ENCODE measurements at regions not wholly inside any gene's neighbourhood (a gene's known extent, or its start where the extent isn't known, plus 50 kb on each side); places are given as distances from the start of the nearest gene placed in this dataset.
A peak's percentile ranks its signal among the peaks of the same experiment; 100 is the strongest.

DNA sequence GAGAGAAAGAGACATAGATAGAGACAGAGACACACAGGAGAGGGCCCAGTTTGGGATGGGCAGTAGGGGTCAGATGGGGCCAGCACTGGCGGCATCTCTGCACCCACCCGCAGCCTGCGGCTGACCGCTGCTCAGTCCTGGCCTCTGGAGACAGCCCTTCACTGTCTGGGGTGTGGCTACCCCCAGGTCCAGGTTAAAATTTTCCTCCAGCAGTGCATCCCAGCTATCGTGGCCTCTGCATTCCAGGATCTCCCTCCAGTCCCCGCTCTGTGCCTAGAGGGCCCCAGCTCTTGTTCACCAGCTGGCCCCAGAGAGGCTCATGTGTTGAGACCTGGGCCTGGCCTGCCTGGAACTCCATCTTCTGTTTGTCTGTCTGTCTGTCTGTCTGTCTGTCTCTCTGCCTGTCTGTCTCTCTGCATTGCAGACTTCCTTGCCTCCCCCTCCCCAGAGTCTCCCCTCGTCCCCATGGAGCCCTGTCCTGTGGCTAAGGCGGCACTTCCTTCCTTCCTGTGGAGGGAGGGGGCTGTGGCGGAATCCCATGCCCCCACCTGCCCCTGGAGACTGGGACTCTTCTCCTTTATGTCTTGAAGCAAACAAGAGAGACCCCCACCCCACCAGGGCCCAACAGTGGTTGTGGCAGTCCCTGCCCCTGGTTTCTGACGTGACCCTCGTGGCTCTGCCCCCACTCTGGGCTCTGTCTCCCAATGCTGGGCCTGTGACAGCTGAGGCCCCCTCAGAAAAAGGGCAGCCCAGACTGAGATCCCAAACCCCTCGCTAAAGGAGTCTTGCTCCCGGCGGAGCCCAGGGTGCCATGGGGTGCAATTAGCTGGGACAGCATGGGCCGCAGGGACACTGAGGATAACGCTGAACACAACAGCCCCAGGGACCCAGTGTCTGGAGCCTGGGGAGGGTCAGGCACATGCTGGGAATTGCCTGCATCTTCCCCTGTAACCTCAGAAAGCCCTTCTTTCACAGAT, 241.8 kb downstream of the NPHP4 start:
- DNase-seq (ENCODE audit: low spot score), result no peak

DNA sequence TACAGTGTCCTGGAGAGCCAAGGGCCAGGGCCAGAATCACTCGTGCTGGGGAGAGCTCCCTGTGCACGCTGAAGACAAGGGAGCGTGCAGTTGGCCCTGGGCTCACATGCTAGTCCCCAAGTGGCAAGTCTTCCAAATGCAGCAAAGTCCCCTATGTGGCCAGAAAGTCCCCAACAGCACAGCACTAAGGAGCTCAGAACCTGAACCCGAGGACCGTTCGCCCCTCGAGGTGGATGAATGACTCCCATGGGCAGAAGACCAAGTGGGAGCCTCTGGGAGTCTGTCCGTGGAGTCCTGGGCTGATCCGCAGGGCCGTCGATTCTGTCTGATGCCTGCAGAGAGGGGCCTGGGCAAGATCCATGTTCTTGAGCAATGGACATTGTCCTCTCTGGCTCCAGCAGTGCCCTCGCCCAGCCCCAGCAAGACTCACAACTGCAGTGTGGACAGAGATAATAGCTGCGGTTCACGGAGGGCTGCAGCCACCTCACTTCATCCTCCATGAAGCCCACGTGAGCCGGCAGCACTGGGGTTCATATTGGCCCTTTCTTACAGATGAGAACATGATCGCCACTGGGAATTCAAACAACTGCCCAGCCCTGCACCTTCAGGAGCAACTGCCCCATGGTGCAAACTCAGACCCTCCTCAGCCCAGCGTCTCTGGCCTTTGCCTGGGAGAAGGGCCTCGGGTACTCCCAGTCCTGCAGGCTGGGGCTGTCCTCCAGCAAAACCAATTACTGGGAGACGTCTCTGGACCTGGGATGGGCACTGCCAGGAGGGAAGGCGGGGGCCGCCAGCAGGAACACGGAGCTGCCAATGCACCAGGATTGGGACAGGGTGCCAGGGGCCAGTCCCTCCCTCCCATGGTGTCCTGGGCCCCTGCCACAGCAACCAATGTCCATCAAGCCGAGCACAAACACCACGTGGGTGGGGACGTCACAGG, 243.7 kb downstream of the NPHP4 start:
- DNase-seq (ENCODE audit: low spot score), result no peak

DNA sequence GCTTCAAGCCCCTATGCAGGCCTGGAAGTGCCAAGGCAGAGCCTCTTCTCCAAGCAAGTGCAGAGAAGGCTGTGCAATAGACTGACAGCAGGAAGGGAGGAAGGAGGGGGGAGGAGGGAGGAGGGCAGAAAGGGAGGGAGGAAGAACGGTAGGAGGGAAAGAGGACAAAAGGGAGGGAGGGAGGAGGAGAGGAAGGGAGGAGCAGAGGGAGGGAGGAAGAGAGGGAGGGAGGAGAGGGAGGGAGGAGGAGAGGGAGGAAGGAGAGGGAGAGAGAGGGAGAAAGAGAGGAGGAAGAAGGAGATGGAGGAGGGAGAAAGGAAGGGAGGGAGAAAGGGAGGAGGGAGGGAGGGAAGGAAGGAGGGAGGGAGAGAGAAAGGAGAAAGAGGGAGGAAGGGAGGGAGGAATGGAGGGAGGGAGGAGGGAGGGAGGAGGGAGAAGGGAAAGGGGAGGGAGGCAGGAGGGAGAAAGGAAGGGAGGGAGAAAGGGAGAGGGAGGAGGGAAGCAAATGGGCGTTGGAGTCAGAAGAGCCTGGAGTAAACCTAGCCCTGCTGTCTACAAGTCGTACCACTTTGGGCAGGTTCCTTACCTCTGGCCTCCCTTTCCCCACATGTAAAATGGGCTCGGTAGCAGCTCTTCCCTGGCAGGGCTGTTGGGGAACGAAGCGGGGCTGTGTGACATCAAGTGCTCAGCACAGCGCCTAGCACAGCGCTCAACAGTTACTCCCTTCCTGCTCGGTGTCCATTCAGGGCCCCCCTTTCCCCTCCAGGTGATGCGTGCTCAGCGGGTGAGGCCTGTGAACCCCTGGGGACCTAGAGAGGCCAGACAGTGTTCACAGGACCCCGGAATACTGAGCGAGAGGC, 244.6 kb downstream of the NPHP4 start:
- no peak for DNase-seq (ENCODE audit: low spot score)

DNA sequence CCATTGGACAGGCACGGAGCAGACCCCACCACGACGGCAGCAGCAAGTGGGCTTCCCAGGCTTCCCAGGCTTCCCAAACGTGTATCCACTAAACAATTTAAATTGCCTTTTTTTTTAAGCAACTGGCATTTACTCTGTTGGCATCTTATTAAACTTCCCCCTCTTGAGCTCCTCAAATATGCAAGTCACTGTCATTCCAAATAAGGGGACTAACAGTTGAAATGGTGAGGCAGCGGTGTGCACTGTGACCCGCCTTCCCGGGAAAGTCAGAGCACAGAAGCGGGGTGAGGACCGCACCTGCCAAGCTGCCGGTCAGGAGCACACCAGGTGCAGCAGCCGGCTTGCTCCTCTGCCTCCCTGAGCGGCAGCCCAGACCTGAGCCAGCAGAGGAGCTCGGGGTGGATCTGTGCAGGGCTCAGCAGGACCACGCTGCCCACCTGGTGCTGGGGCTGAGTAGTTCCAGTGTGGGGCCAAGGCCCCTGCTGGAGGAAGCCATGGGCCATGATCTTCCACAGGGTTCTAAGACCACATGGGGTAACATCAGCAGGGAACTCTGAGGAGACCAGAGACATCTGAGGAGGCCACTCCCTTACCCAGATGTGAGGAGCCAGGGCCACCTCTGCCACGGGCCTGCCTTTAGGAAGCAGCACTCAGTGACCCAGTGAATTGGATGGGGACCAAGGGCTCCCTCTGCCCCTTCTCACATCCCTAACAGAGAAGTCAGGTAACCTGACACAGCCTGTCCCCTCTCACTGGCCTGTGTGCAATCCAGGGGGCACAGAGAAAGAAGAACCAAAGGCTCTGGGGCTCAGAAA, 245.4 kb downstream of the NPHP4 start:
- no peak for DNase-seq (ENCODE audit: low spot score)

DNA sequence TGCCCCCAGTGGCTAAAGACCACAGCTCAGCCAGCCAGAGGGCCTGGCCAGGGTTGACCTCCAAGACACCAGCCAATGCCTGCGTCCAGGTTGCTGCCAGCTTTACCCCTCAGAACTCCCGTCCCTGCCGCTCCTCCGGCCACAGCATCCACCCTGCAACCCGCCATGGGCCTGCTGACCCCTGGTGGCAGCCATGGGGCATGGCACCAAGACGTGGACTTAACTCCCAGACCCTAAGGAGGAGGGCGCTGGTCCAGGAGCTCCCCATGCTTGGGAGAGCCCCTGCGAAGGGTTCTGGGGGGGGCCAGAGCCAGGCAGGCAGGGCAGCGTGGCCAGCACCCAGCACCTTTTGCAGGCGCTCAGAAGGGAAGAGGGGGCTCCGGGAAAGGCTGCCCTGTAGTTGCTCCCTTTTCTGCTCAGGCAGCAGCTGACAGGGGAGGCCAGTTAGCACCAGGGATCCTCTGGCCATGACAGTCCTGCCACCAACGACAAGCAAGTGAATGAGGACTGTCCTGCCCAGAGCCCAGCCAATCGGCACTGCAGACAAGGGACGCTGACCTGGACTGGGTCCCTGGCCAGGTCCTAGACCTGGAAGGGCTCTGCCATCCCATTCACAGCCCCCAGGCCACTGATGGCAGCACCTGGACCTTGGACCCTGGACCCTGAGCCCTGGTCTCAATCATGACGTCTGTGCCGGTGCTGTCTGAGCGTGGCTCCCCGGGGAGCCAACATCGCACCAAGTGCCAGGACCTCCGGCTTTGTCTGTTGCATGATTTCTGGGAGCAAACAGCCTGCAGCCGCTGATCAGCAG, 246.2 kb downstream of the NPHP4 start:
- peak; percentile 79 for DNase-seq (ENCODE audit: low spot score)

DNA sequence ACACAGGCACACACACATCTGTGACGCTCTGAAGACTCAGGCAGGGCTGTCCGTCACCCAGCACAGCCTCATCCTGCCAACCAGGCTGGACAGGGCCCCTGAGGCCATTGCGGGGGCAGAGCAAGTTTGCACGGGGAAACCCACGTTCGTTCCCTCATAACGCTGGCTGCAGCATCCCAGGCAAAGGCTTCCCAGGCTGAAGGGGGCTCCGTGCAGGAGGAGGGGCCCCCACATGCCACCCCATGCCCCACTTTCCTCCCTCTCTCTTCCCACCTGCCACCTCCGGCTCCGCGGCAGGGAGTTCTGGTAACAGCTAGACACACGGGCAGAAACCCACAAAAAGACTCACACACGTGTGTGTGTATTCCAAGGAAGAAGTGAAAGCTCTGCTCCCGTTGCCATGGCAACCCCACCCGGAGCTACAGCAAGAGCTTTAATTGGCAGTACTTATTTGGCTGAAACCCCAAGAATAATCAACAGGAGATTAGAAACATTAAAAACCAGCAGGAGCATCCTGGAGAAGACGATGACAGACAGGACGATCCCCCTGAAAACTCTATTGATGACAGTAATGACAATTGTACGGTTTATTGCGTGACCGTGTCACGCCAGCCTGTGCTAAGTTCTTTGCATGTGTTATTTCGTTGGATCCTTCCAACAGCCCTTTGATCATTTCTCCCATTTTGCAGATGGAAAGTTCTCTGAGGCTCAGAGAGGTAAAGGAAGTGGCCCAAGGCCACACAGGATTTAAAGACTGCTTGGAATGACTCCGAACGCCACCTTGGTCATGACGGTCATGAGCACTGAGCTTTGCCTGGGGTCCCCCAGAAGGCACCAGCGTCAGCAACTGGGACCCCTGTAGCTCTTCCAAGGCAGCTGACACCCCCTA, 247.1 kb downstream of the NPHP4 start:
- no peak for DNase-seq (ENCODE audit: low spot score)

DNA sequence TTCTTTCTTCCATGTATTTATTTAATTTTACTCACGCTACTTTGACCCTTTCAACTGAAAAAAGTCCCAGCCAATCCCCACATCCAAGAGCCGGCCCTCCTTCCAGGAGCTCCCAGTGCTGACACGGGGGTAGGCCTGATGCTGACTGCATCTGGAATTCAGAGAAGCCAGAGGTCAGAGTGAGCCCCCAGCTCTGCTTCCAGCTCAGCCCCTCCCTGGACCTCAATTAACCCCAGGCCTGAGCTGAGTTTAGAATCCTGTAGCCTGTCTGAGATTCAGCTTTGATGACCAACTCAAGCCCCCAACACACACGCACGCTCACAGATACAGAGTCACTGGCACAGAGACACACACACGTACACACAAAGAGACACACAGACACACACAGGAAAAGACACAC, 247.9 kb downstream of the NPHP4 start:
- DNase-seq (ENCODE audit: low spot score), result no peak

DNA sequence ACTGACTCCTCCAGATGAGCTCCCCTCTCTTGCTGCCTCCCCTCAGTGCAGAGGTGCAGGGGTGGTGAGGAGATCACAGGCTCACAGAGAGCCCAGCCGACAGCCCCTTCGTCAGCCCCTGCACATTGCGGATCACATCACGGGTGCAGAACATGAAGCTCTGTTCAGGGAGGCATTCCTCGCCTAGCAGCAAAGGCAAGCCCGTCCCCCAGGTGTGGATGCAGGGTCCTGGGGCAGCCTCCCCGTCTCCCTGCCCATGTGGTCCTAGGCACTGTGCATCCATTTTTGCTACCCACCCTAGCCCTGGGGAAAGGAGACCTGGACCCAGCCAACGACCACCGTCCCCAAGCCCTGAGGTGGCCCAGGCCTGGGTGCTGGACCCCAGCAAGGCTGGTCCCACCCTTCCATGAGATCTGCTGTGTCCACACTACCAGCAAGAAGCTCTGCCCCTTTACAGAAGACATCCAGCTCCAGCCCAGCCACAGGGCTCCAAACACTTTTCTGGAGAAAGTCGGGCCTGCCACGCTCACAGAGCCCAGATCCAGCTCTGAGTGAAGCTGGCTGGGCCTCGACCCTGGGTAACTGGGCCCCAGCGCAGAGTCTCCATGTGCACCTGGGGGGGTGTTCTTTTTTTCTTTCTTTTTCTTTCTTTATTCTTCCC, 248.7 kb downstream of the NPHP4 start:
- DNase-seq (ENCODE audit: low spot score), result no peak

DNA sequence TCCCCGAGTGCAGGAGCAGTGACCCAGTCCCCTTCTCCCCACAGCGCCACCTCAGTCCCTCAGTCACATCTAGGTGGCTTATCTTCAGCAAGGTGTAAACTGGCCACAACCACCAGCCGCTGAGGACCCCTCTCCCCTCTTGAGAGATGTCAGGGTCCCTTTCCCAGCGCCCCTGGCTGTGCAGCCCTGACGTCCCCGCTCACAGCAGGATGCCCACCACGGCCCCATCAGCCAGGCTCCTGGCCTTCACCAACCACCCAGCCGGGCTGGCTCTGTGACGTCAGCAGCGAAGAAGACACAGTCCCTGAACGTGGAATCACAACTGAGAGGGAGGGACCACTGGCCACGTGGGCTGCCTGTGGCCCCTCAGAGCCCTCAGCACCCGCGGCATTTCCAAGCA, 249.4 kb downstream of the NPHP4 start:
- no peak for DNase-seq (ENCODE audit: low spot score)

DNA sequence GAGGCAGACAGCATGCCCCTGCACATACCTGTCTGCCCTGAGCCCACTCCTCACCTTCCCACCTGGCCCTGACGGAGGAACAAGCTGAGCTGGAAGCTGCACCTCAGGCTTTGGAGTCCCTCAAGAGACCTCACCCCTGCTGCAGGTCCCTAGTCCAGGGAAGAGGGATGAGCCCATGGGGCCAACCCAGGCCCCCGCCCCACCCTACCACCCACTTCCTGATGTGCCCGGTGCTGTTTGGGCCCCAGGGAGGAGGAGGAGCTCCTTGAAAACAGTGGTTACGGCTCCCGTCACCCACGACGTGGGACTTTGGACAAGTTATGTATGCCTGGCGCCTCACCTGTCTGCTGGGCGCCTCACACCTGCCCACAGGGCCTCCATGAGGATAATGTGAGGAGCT, 250.2 kb downstream of the NPHP4 start:
- no peak for DNase-seq (ENCODE audit: low spot score)

DNA sequence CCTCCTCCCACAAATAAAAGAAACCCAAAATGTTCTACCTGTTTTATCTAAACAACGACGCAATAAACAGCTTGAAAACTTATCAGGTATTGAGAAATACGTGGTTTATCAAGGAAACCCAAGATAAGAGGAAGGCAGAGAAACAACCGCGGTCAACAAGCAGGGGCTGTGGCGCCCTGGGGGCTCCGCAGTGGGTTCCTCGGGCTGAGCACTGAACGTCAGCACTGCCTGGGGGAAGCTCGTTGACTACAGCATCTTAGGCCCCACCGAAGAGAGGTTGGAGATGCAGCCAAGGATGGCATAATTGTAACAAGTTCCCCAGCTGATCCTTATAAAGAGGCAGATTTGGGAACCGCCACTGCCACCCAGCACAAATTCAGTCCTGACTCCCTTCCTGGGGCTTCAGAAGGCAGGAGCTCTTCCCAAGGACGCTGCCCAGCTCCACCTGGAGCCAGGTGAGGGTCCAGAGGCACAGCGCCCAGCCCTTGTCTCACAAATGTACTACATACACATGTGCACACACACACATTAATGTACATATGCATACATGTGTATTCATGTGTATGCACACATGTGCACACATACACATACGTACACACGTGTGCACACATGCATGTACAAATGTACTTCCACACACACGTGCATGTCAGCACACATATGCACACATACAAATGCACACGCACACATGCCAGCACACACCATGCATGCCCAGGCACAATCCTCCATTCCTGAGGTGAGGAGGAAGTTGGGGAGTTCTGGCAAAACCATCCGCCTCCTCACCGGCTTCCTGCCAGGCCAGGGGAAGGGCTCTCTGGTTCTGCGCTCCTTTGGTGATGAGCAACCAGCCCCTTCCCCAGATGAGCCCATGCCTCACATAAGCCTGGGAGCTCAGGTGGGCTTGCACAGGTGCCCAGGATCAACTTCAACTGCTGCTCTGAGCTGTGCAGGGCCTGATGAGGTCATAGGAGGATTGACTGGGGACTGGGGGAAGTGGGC, 251.1 kb downstream of the NPHP4 start:
- no peak for DNase-seq (ENCODE audit: low spot score)

DNA sequence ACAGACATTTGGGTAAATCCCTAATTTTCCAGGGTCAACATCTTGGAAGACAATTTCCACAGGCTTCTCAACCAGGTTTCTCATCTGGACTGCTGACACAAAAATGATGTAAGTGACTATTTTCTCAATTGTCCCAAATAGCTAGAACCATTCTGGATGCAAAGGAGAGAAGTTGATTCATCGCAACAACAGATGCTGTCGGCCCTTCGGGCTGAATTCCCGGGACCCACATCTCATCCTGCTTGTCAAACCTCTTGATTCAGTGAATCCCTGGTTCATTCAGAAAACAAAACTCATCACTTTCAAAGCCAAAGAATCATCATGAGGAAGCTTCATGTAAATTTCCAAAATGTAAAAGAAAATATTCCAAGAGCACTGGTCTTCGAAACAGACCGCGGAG, 251.8 kb downstream of the NPHP4 start:
- no peak for DNase-seq (ENCODE audit: low spot score)

DNA sequence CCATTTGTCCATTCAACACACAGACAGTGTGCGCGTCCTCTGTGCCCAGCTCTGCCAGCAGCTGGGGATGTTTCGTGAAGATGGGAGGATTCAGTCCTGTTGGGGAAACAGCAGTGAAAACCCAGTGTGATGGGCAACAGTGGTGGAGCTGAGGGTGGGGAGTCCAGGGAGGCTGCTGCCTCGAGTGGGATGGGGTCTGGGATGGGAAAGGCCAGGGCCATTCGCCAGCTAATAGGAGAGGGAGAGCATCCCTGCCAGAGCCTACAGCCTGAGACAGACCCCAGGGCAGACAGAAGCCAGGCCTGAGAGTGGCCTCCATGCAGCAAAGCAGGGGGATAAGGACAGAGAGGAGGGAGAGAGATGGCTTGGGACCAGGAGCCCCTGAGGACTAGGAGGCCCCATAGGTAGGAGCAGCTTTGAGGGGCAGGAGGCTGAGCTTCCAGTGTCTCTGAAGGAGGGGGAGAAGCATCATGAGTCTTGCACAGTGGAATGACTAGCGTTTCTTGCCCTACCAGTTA, 252.6 kb downstream of the NPHP4 start:
- no peak for DNase-seq (ENCODE audit: low spot score)

DNA sequence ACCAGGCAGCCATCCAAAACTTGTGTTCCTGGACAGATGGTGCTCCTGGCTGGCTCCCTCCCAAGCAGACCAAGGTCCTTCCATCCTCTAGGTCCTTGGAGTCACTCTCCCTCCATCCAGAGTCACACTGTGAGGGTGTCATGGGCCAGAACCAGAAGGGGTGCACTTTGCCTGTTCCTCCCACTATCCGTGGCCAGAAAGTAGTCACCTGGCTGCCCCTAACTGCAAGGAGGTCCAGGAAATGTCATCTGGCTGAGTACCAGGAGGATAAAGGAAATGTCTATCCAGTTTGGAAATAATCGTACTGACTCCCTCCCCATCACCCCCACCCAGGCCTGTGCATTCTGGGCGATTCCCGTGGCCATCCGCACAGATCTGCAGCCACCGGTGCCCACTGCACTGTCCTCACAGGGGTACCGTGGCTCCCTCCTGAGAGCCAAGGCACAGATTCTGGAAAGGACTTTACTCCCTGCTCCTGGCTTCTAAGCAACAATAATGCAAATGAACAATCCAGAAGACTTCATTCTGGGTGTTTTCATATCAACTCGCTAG, 253.2 kb downstream of the NPHP4 start:
- no peak for DNase-seq (ENCODE audit: low spot score)

DNA sequence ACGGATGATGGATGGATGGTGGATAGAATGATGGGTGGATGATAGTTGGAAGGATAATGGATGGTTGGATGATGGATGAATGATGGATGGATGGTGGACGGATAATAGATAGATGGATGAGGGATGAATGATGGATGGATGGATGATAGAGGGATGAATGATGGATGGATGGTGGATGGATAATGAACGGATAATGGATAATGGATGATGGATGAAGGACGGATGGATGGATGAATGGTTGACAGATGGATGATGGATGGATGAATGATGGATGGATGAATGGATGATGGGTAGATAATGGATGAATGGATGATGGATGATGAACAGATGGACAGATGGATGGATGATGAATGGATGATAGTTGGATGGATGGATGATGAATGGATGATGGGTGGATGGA, 255.1 kb downstream of the NPHP4 start:
- DNase-seq (ENCODE audit: low spot score), result no peak

DNA sequence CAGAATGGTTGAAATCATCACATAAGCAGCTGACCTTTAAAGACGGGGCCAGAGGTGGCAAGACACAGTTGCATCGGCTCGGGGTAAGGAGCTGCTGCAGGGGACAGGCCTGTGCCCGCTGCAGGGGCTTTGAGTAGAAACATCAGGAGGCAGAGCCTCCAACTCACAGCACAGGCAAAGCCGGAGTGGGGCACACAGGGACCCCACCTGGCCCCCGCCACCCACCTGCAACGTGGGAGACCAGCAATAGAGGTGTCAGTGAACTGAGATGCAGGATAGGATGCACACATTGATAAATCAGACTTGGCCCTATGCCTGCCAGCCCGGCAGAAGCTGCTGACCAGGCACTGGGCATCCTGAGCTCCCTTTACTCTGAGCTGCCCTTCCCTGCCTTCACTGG, 257.2 kb downstream of the NPHP4 start:
- no peak for DNase-seq (ENCODE audit: low spot score)

DNA sequence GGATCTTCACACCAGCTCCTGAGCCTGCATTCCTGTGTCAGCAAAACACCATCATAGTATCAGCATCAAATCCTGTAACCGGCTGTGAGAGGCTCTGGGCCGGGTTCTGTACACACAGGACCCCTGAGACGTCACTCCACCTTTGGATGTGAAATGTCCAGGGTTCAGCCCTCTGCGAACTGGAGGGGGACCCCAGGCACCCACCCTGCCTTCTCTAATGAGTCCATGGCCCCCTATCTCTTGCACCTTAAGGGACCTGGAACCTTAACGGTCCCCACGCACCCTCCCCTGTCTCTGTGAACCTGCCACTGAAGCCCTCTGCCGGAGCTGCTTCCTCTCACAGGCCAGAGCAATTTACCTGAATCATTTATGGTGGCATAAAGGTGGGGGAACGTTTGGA, 257.8 kb downstream of the NPHP4 start:
- no peak for DNase-seq (ENCODE audit: low spot score)

Data from left forelimb (tissue), 1 donor.